Parathyroid adenoma (tissue), 2 donors: ENCODE measurements at regions not wholly inside any gene's neighbourhood (a gene's known extent, or its start where the extent isn't known, plus 50 kb on each side); places are given as distances from the start of the nearest gene placed in this dataset.

Source experiments
- H2AFZ ChIP-seq: fragments of 300-600 bp; sonication (generic); one replicate; pipeline ENCODE4 v1.7.0; 2017; ENCODE audit warnings: antibody characterized with exemption, mild to moderate bottlenecking
- H3K27ac ChIP-seq: fragments of 300-600 bp; sonication (generic); one replicate; pipeline ENCODE4 v1.7.0; 2017
- H3K27me3 ChIP-seq: fragments of 300-600 bp; sonication (generic); one replicate; pipeline ENCODE4 v1.7.0; 2017; ENCODE audit warnings: low read length; ENCODE audit not compliant: control insufficient read depth, insufficient read depth
- H3K36me3 ChIP-seq: fragments of 300-600 bp; sonication (generic); one replicate; pipeline ENCODE4 v1.7.0; 2017; ENCODE audit warnings: low read length; ENCODE audit not compliant: control insufficient read depth, insufficient read depth
- H3K4me1 ChIP-seq: fragments of 300-600 bp; sonication (generic); one replicate; pipeline ENCODE4 v1.7.0; 2017; ENCODE audit warnings: control low read depth
- H3K4me2 ChIP-seq: fragments of 300-600 bp; sonication (generic); one replicate; pipeline ENCODE4 v1.7.0; 2017; ENCODE audit warnings: low read length
- H3K4me3 ChIP-seq: fragments of 300-600 bp; sonication (generic); one replicate; pipeline ENCODE4 v1.7.0; 2017; ENCODE audit warnings: low read depth, low read length
- H3K79me2 ChIP-seq: fragments of 300-600 bp; sonication (generic); one replicate; pipeline ENCODE4 v1.7.0; 2017; ENCODE audit warnings: control low read depth
- H3K9ac ChIP-seq: fragments of 300-600 bp; sonication (generic); one replicate; pipeline ENCODE4 v1.7.0; 2017; ENCODE audit warnings: mild to moderate bottlenecking
- H3K9me3 ChIP-seq: fragments of 300-600 bp; sonication (generic); one replicate; pipeline ENCODE4 v1.7.0; 2017; ENCODE audit warnings: low read length; ENCODE audit not compliant: control insufficient read depth
- CTCF ChIP-seq: fragments of 300-600 bp; sonication (generic); IDR thresholded peaks from one replicate; pipeline ENCODE4 v1.7.0; 2017; ENCODE audit warnings: antibody characterized with exemption, mild to moderate bottlenecking
- donor health status: primary hyperparathyroidism.

DNA sequence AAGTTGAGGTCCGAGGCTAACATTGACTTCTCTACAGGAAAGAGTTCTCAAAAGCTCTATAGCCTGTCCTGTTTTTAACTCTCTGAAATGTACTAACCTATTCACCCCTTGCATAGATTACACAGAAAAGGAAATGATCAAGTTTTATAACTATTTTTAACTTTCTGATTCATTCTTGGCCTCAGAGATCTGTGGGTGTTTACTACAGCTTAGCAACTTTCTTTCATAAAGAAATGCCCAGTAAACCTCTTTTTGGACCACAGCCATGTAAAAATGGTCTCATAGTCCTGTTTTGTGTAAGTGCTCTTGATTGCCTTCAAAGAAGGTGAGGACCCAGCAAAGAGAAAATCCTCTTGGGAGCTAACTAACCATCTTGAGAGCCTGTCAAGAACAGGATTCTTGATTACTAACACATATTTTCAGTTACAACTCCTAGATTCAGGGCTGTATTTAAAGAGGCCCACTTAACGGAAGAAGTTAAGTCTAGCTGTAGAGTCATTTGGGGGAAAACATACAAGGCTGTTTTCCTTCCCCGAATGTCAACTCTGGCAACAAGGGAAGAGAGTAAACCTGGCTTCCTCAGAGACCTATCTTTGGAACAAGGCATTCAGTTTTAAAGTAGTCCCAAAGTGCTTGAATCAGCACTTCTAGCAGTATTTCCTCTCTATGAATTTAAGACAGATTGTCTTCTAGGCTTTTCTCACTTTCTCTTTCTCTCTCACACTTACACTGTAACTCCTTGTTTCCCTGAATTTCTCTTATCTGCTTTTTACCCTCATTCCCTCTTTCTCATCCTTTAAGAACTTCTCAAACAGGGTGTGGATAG is 78.2 kb downstream of the IL21 start:
- no peak overlapping the region for H3K4me3 ChIP-seq
- no peaks in the 10 kb centered on the region for H3K36me3 ChIP-seq
- H2AFZ ChIP-seq = no peak overlapping the region
- H3K79me2 ChIP-seq = no peaks in the 10 kb centered on the region
- no peak overlapping the region for H3K27ac ChIP-seq
- no peak overlapping the region for H3K4me2 ChIP-seq
- no peaks in the 10 kb centered on the region for H3K27me3 ChIP-seq
- no peak overlapping the region for H3K9ac ChIP-seq
- no peaks in the 10 kb centered on the region for H3K9me3 ChIP-seq
- H3K4me1 ChIP-seq = no peaks in the 10 kb centered on the region
- TF ChIP-seq CTCF = no peak

GRCh38 chr4:122541996-122542395 is 78.9 kb downstream of the IL21 start:
- H3K79me2 ChIP-seq = no peaks in the 10 kb centered on the region
- no peak overlapping the region for H2AFZ ChIP-seq
- no peaks in the 10 kb centered on the region for H3K4me1 ChIP-seq
- no peak overlapping the region for H3K4me3 ChIP-seq
- H3K27ac ChIP-seq = no peak overlapping the region
- no peak for TF ChIP-seq CTCF
- H3K9ac ChIP-seq = no peak overlapping the region
- H3K27me3 ChIP-seq = no peaks in the 10 kb centered on the region
- H3K36me3 ChIP-seq = no peaks in the 10 kb centered on the region
- no peak overlapping the region for H3K4me2 ChIP-seq
- no peaks in the 10 kb centered on the region for H3K9me3 ChIP-seq

- no peak overlapping the region for H3K4me3 ChIP-seq
- no peak overlapping the region for H3K27ac ChIP-seq
- no peaks in the 10 kb centered on the region for H3K79me2 ChIP-seq
- H3K36me3 ChIP-seq = no peaks in the 10 kb centered on the region
- TF ChIP-seq CTCF = no peak
- no peak overlapping the region for H3K9ac ChIP-seq
- H3K4me1 ChIP-seq = no peaks in the 10 kb centered on the region
- no peak overlapping the region for H3K4me2 ChIP-seq
- no peak overlapping the region for H2AFZ ChIP-seq
- no peaks in the 10 kb centered on the region for H3K27me3 ChIP-seq
- H3K9me3 ChIP-seq = no peaks in the 10 kb centered on the region
These were observed 80.0 kb downstream of the IL21 start for GRCh38 chr4:122540838-122541237.

- Histone ChIP-seq H3K79me2 (no peaks in the 10 kb centered on the region), H2AFZ (peak overlapping the region; percentile 28), H3K9me3 (no peaks in the 10 kb centered on the region), H3K4me3 (no peak overlapping the region), H3K27ac (no peak overlapping the region), H3K27me3 (no peaks in the 10 kb centered on the region), H3K36me3 (no peaks in the 10 kb centered on the region), H3K4me1 (no peaks in the 10 kb centered on the region), H3K4me2 (no peak overlapping the region), H3K9ac (no peak overlapping the region)
- TF ChIP-seq CTCF = no peak
These were observed 80.9 kb downstream of the IL21 start for GRCh38 chr4:122539861-122540465.
